IMR-90 (cell line): ENCODE measurements at regions not wholly inside any gene's neighbourhood (a gene's known extent, or its start where the extent isn't known, plus 50 kb on each side); places are given as distances from the start of the nearest gene placed in this dataset.

Source experiments
- ATAC-seq: fragments of 200-7000 bp; cut with Tn5 transposase; 2 replicates; pipeline ENCODE4 v1.9.1; 2020; ENCODE audit warnings: low read depth, mild to moderate bottlenecking, moderate library complexity
- BruUV-seq: library from RNA; stranded (reverse); fragments of 400-500 nt; replicated peaks from 2 replicates; lab custom pipeline; 2021; lab: Mats Ljungman, UMichigan
- CTCF ChIA-PET: fragments of 300-600 bp; formaldehyde crosslinking; extraction: SDS; loops from one replicate; lab custom pipeline; 2021; ENCODE audit warnings: antibody characterized with exemption; lab: Yijun Ruan, JAX
- POLR2A ChIA-PET: fragments of 300-600 bp; sonication (Branson Sonifier 250); formaldehyde crosslinking; loops from one replicate; lab custom pipeline; 2022; ENCODE audit warnings: antibody characterized with exemption; ENCODE audit not compliant: unreplicated experiment; lab: Charles Lee
- DNase-seq: peaks from one replicate; pipeline ENCODE4 v3.0.0; 2013
- H2AFZ ChIP-seq: replicated peaks from 2 replicates; pipeline ENCODE3; 2013; ENCODE audit warnings: low read length, mild to moderate bottlenecking; ENCODE audit not compliant: poor library complexity
- H2AK5ac ChIP-seq: 2 replicates; pipeline ENCODE4 v1.6.1; 2013; ENCODE audit warnings: low read depth, low read length, inconsistent platforms
- H2AK9ac ChIP-seq: replicated peaks from 2 replicates; pipeline ENCODE3; 2013; ENCODE audit warnings: mild to moderate bottlenecking, low read depth, low read length, moderate library complexity; ENCODE audit not compliant: poor library complexity
- H2BK120ac ChIP-seq: 2 replicates; pipeline ENCODE4 v1.6.1; 2013; ENCODE audit warnings: low read depth, low read length, inconsistent platforms
- H2BK15ac ChIP-seq: 3 replicates; pipeline ENCODE4 v1.6.1; 2013; ENCODE audit warnings: low read depth, low read length, inconsistent platforms
- H2BK20ac ChIP-seq: 2 replicates; pipeline ENCODE4 v1.6.1; 2013; ENCODE audit warnings: low read depth, mild to moderate bottlenecking, inconsistent platforms, low read length, moderate library complexity
- H2BK5ac ChIP-seq: 2 replicates; pipeline ENCODE4 v1.6.1; 2013; ENCODE audit warnings: mild to moderate bottlenecking, low read depth, low read length, inconsistent platforms; ENCODE audit not compliant: poor library complexity, severe bottlenecking
- H3K14ac ChIP-seq: replicated peaks from 2 replicates; pipeline ENCODE4 v1.6.1; 2013; ENCODE audit warnings: low read depth, low read length, inconsistent platforms
- H3K18ac ChIP-seq: 2 replicates; pipeline ENCODE4 v1.6.1; 2013; ENCODE audit warnings: low read depth, low read length, control low read depth
- H3K23ac ChIP-seq: 2 replicates; pipeline ENCODE4 v1.6.1; 2013; ENCODE audit warnings: low read depth, low read length, inconsistent platforms
- H3K27ac ChIP-seq: 2 replicates; pipeline ENCODE4 v1.5.1; 2013; ENCODE audit warnings: mild to moderate bottlenecking, control low read depth, low read length; ENCODE audit not compliant: insufficient read depth
- H3K27me3 ChIP-seq: 2 replicates; pipeline ENCODE4 v1.6.1; 2013; ENCODE audit warnings: low read length; ENCODE audit not compliant: control insufficient read depth, insufficient read depth
- H3K36me3 ChIP-seq: 2 replicates; pipeline ENCODE4 v1.6.1; 2013; ENCODE audit warnings: low read length, mixed read lengths; ENCODE audit not compliant: control insufficient read depth, insufficient read depth
- H3K4ac ChIP-seq: 2 replicates; pipeline ENCODE4 v1.6.1; 2013; ENCODE audit warnings: low read depth, low read length, inconsistent platforms
- H3K4me1 ChIP-seq: 2 replicates; pipeline ENCODE4 v1.6.1; 2013; ENCODE audit warnings: low read length, mixed read lengths; ENCODE audit not compliant: control insufficient read depth, insufficient read depth
- H3K4me2 ChIP-seq: 2 replicates; pipeline ENCODE4 v1.6.1; 2013; ENCODE audit warnings: low read depth, mild to moderate bottlenecking, control low read depth, low read length, moderate library complexity
- H3K4me3 ChIP-seq: 2 replicates; pipeline ENCODE4 v1.5.1; 2013; ENCODE audit warnings: low read depth, mild to moderate bottlenecking, control low read depth, low read length, moderate library complexity; ENCODE audit not compliant: insufficient read depth
- H3K56ac ChIP-seq: 2 replicates; pipeline ENCODE4 v1.6.1; 2013; ENCODE audit warnings: low read length, inconsistent platforms; ENCODE audit not compliant: insufficient read depth; ENCODE audit errors: extremely low read depth
- H3K79me1 ChIP-seq, 2 experiments: 2 replicates each; pipeline ENCODE4 v1.6.1; 2013; ENCODE audit warnings: low read length in 2 of 2, inconsistent platforms in 1 of 2, low read depth in 1 of 2
- H3K9ac ChIP-seq: 2 replicates; pipeline ENCODE4 v1.6.1; 2013; ENCODE audit warnings: low read depth, low read length, control low read depth
- H3K9me1 ChIP-seq: 2 replicates; pipeline ENCODE4 v1.6.1; 2013; ENCODE audit warnings: low read length, inconsistent platforms; ENCODE audit not compliant: insufficient read depth
- H3K9me3 ChIP-seq: 2 replicates; pipeline ENCODE4 v1.6.1; 2013; ENCODE audit warnings: low read length; ENCODE audit not compliant: control insufficient read depth, insufficient read depth
- H4K20me1 ChIP-seq: 2 replicates; pipeline ENCODE4 v1.6.1; 2013; ENCODE audit warnings: low read length, inconsistent platforms; ENCODE audit not compliant: insufficient read depth
- H4K5ac ChIP-seq: 2 replicates; pipeline ENCODE4 v1.6.1; 2013; ENCODE audit warnings: mild to moderate bottlenecking, low read depth, low read length, control low read depth
- H4K8ac ChIP-seq, 2 experiments: 2 replicates each; pipeline ENCODE4 v1.6.1; 2013; ENCODE audit warnings: low read depth in 2 of 2, low read length in 2 of 2, control low read depth in 1 of 2, inconsistent platforms in 1 of 2
- H4K91ac ChIP-seq: 2 replicates; pipeline ENCODE4 v1.6.1; 2013; ENCODE audit warnings: low read depth, low read length, inconsistent platforms; ENCODE audit not compliant: insufficient read depth
- BHLHE40 ChIP-seq: fragments of 150-350 bp; IDR thresholded peaks from 2 replicates; pipeline ENCODE4 v1.6.1; 2016; ENCODE audit warnings: mild to moderate bottlenecking, low read depth, low read length
- MAFK ChIP-seq: IDR thresholded peaks from 2 replicates; pipeline ENCODE4 v1.6.1; 2012; ENCODE audit warnings: low read depth, low read length, improper control_type of control experiment
- MAZ ChIP-seq: IDR thresholded peaks from 2 replicates; pipeline ENCODE4 v1.6.1; 2012; ENCODE audit warnings: low read depth, mild to moderate bottlenecking, low read length, improper control_type of control experiment, moderate library complexity, borderline replicate concordance
- RFX5 ChIP-seq: IDR thresholded peaks from 2 replicates; pipeline ENCODE4 v1.8.0; 2012; ENCODE audit warnings: low read depth, mild to moderate bottlenecking, low read length, moderate library complexity
- WGBS, 2 experiments: methylation state at CpG; one replicate each; pipeline versions ENCODE4 v1.1.5 to v1.1.7; 2013; ENCODE audit warnings: missing lambda C conversion rate in 2 of 2; ENCODE audit not compliant: insufficient read length in 1 of 2; ENCODE audit errors: extremely low coverage in 2 of 2; 5-methylcytosine and 5-hydroxymethylcytosine counted together
- dilution Hi-C: fragments of 300-500 bp; cut with HindIII; formaldehyde crosslinking; loops from one replicate; pipeline ENCODE4 v1.14.3; 2018; ENCODE audit warnings: low sequenced_read_pairs; ENCODE audit not compliant: unreplicated experiment
- in situ Hi-C: fragments of 300-500 bp; cut with MboI; formaldehyde crosslinking; loops from 3 replicates; pipeline ENCODE4 v1.14.3; 2019; ENCODE audit warnings: low sequenced_read_pairs, inconsistent platforms, mixed read lengths
- intact Hi-C: fragments of 100-400 bp; cut with micrococcal nuclease; formaldehyde crosslinking; loops from 2 replicates; pipeline ENCODE4 v1.10.0; 2022

GRCh38 chr5:142532781-142533176, 153.1 kb downstream of the FGF1 start:
- H4K8ac ChIP-seq, result no peak overlapping the region
- in situ Hi-C loops (no loop called here), intact Hi-C loops (no loop called here), dilution Hi-C loops (loop anchor here (25.0 kb wide), 1 partner anchor 395 kb away; no protein-coding TSS in a partner anchor)
- no peak for ATAC-seq
- no peak overlapping the region for H2AK5ac ChIP-seq
- H3K9me3 ChIP-seq, result no peaks in the 10 kb centered on the region
- ChIA-PET CTCF (no interaction called here), POLR2A (no interaction called here)
- H3K27ac ChIP-seq, result no peak overlapping the region
- no peak overlapping the region for H3K14ac ChIP-seq
- no peak overlapping the region for H2BK20ac ChIP-seq
- H2AK9ac ChIP-seq, result no peak overlapping the region
- no peak overlapping the region for H2BK120ac ChIP-seq
- no CpG with 5 or more reads among the region's 4 CpGs for WGBS, 2 experiments
- H4K5ac ChIP-seq, result no peak overlapping the region
- H2AFZ ChIP-seq, result no peak overlapping the region
- no peak overlapping the region for H3K56ac ChIP-seq
- no peaks in the 10 kb centered on the region for H3K36me3 ChIP-seq
- no peak overlapping the region for H3K9ac ChIP-seq
- H2BK5ac ChIP-seq, result no peak overlapping the region
- H3K4me3 ChIP-seq, result no peak overlapping the region
- H3K9me1 ChIP-seq, result peaks cover 6% of the 10 kb centered on the region
- no peak for DNase-seq
- no peaks in the 10 kb centered on the region for H3K27me3 ChIP-seq
- H4K91ac ChIP-seq, result no peak overlapping the region
- no peak overlapping the region for H3K4me2 ChIP-seq
- TF ChIP-seq MAFK, result no peak
- TF ChIP-seq MAZ, result no peak
- TF ChIP-seq RFX5, result no peak
- TF ChIP-seq BHLHE40, result no peak
- no peak overlapping the region for H3K4ac ChIP-seq
- peaks cover 0 to 3% of the 10 kb centered on the region in 2 experiments; a peak in 1 of 4 replicates for H3K79me1 ChIP-seq
- no peak overlapping the region for H3K23ac ChIP-seq
- H2BK15ac ChIP-seq, result no peak overlapping the region
- H4K20me1 ChIP-seq, result no peaks in the 10 kb centered on the region
- H3K4me1 ChIP-seq, result peaks cover 3% of the 10 kb centered on the region
- BruUV-seq, result no TSS peak
- H3K18ac ChIP-seq, result no peak overlapping the region
